ENCODE measurements at regions not wholly inside any gene's neighbourhood (a gene's known extent, or its start where the extent isn't known, plus 50 kb on each side); places are given as distances from the start of the nearest gene placed in this dataset.

- in situ Hi-C loops (cut with MboI; ENCODE audit: low sequenced_read_pairs) = no loop called here
Observed at GRCh38 chr6:155747491-155747890, 291.9 kb upstream of the NOX3 start.

GRCh38 chr6:155740781-155741399 lies 285.3 kb upstream of the NOX3 start:
- in situ Hi-C loops (cut with MboI; ENCODE audit: low sequenced_read_pairs) = no loop called here

- in situ Hi-C loops (cut with MboI; ENCODE audit: low sequenced_read_pairs) = no loop called here
Observed at GRCh38 chr6:155738602-155739105, 283.0 kb upstream of the NOX3 start.

- in situ Hi-C loops (cut with MboI; ENCODE audit: low sequenced_read_pairs) = no loop called here
Observed at GRCh38 chr6:155717374-155717773, 261.7 kb upstream of the NOX3 start.

- in situ Hi-C loops (cut with MboI; ENCODE audit: low sequenced_read_pairs) = no loop called here
Observed at GRCh38 chr6:155710704-155711103, 255.1 kb upstream of the NOX3 start.

GRCh38 chr6:155709262-155709661 lies 253.6 kb upstream of the NOX3 start:
- in situ Hi-C loops (cut with MboI; ENCODE audit: low sequenced_read_pairs) = no loop called here

- in situ Hi-C loops (cut with MboI; ENCODE audit: low sequenced_read_pairs) = no loop called here
Observed at GRCh38 chr6:155708100-155708499, 252.5 kb upstream of the NOX3 start.

GRCh38 chr6:155706806-155707205 lies 251.2 kb upstream of the NOX3 start:
- in situ Hi-C loops (cut with MboI; ENCODE audit: low sequenced_read_pairs) = no loop called here

- in situ Hi-C loops (cut with MboI; ENCODE audit: low sequenced_read_pairs) = no loop called here
Observed at GRCh38 chr6:155706341-155706740, 250.7 kb upstream of the NOX3 start.

GRCh38 chr6:155701342-155701741 lies 245.7 kb upstream of the NOX3 start:
- in situ Hi-C loops (cut with MboI; ENCODE audit: low sequenced_read_pairs) = no loop called here

- in situ Hi-C loops (cut with MboI; ENCODE audit: low sequenced_read_pairs) = no loop called here
Observed at GRCh38 chr6:155695495-155695894, 239.9 kb upstream of the NOX3 start.

GRCh38 chr6:155694419-155694790 lies 238.8 kb upstream of the NOX3 start:
- in situ Hi-C loops (cut with MboI; ENCODE audit: low sequenced_read_pairs) = no loop called here

- in situ Hi-C loops (cut with MboI; ENCODE audit: low sequenced_read_pairs) = no loop called here
Observed at GRCh38 chr6:155693573-155694418, 238.2 kb upstream of the NOX3 start.

GRCh38 chr6:155690820-155691219 lies 235.2 kb upstream of the NOX3 start:
- in situ Hi-C loops (cut with MboI; ENCODE audit: low sequenced_read_pairs) = no loop called here

- in situ Hi-C loops (cut with MboI; ENCODE audit: low sequenced_read_pairs) = no loop called here
Observed at GRCh38 chr6:155687645-155688044, 232.0 kb upstream of the NOX3 start.

- in situ Hi-C loops (cut with MboI; ENCODE audit: low sequenced_read_pairs) = no loop called here
Observed at GRCh38 chr6:155684416-155685196, 229.0 kb upstream of the NOX3 start.

- in situ Hi-C loops (cut with MboI; ENCODE audit: low sequenced_read_pairs) = no loop called here
Observed at GRCh38 chr6:155678361-155678760, 222.7 kb upstream of the NOX3 start.

GRCh38 chr6:155676346-155676745 lies 220.7 kb upstream of the NOX3 start:
- in situ Hi-C loops (cut with MboI; ENCODE audit: low sequenced_read_pairs) = no loop called here

- in situ Hi-C loops (cut with MboI; ENCODE audit: low sequenced_read_pairs) = no loop called here
Observed at GRCh38 chr6:155670655-155671054, 215.0 kb upstream of the NOX3 start.

- in situ Hi-C loops (cut with MboI; ENCODE audit: low sequenced_read_pairs) = no loop called here
Observed at GRCh38 chr6:155660251-155660977, 204.8 kb upstream of the NOX3 start.

- in situ Hi-C loops (cut with MboI; ENCODE audit: low sequenced_read_pairs) = no loop called here
Observed at GRCh38 chr6:155656024-155656423, 200.4 kb upstream of the NOX3 start.
